ENCODE measurements at regions not wholly inside any gene's neighbourhood (a gene's known extent, or its start where the extent isn't known, plus 50 kb on each side); places are given as distances from the start of the nearest gene placed in this dataset.

DNA sequence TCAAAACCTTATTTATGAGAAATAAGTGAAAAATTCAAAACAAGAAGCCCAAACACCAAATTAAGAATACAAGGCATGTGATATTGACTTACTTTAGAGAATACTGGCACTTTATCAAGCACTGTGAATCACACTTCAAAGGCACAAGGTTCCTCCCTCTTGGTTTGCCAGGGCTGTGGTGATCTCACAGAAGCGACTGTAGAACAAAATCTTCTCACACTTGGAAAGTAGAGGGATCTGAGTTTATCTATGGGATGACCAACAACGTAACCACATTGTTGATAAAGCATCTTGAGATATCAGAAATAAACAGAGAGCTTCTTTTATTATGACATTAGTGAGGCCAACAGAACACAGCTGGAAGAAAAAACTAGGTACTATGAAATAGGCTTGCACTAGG, 295.9 kb downstream of the NFIB start:
- H3K9me3 ChIP-seq (ENCODE audit: insufficient read depth, low read length): no peaks in the 10 kb centered on the region
- H3K4me3 ChIP-seq (ENCODE audit: low read length): no peak overlapping the region
- H2AFZ ChIP-seq (ENCODE audit: low read depth, low read length): no peak overlapping the region
- H4K20me1 ChIP-seq (ENCODE audit: insufficient read depth, low read length): no peaks in the 10 kb centered on the region
- no peak overlapping the region for H3K9ac ChIP-seq (ENCODE audit: low read length)
- H3K27me3 ChIP-seq (ENCODE audit: low read depth, low read length): no peaks in the 10 kb centered on the region
- no peak overlapping the region for H3K27ac ChIP-seq (ENCODE audit: low read length)
- no peaks in the 10 kb centered on the region for H3K79me2 ChIP-seq (ENCODE audit: low read length)
- no peaks in the 10 kb centered on the region for H3K36me3 ChIP-seq (replicated peaks; ENCODE audit: low read depth, low read length)
- no peak overlapping the region for H3K4me2 ChIP-seq (ENCODE audit: low read length)
- TF ChIP-seq, protein P1, sequence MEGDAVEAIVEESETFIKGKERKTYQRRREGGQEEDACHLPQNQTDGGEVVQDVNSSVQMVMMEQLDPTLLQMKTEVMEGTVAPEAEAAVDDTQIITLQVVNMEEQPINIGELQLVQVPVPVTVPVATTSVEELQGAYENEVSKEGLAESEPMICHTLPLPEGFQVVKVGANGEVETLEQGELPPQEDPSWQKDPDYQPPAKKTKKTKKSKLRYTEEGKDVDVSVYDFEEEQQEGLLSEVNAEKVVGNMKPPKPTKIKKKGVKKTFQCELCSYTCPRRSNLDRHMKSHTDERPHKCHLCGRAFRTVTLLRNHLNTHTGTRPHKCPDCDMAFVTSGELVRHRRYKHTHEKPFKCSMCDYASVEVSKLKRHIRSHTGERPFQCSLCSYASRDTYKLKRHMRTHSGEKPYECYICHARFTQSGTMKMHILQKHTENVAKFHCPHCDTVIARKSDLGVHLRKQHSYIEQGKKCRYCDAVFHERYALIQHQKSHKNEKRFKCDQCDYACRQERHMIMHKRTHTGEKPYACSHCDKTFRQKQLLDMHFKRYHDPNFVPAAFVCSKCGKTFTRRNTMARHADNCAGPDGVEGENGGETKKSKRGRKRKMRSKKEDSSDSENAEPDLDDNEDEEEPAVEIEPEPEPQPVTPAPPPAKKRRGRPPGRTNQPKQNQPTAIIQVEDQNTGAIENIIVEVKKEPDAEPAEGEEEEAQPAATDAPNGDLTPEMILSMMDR (IDR thresholded peaks at IDR 0.05; ENCODE audit: low read depth, low read length): no peak
- no peak for TF ChIP-seq EZH2phosphoT487 (IDR thresholded peaks at IDR 0.05; ENCODE audit: low read depth)
- no peaks in the 10 kb centered on the region for H3K4me1 ChIP-seq (ENCODE audit: low read length)

DNA sequence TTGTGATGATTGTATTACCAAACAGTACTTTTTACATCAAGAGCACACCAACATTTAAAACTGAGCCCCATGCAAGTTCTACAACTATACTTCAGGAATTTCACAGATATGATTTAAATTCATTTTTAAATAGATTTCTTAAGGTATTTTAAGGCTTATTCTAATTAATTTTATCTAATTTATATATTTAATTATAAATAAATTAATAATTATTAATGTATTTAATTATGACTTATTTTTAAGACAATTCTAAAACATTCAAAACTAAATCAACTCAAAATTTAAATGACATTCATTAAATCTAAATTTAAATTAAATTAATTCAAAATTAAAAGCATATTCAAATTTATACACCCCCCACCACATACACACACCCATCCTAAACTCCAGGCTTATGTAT, 299.2 kb downstream of the NFIB start:
- Histone ChIP-seq H4K20me1 (ENCODE audit: insufficient read depth, low read length) (no peaks in the 10 kb centered on the region), H3K4me2 (ENCODE audit: low read length) (no peak overlapping the region), H2AFZ (ENCODE audit: low read depth, low read length) (no peak overlapping the region), H3K4me1 (ENCODE audit: low read length) (no peaks in the 10 kb centered on the region), H3K4me3 (ENCODE audit: low read length) (no peak overlapping the region), H3K9ac (ENCODE audit: low read length) (no peak overlapping the region), H3K79me2 (ENCODE audit: low read length) (no peaks in the 10 kb centered on the region), H3K9me3 (ENCODE audit: insufficient read depth, low read length) (no peaks in the 10 kb centered on the region), H3K36me3 (replicated peaks; ENCODE audit: low read depth, low read length) (no peaks in the 10 kb centered on the region), H3K27ac (ENCODE audit: low read length) (no peak overlapping the region), H3K27me3 (ENCODE audit: low read depth, low read length) (no peaks in the 10 kb centered on the region)
- TF ChIP-seq, protein P1 (IDR thresholded peaks at IDR 0.05; ENCODE audit: low read depth, low read length): no peak
- no peak for TF ChIP-seq EZH2phosphoT487 (IDR thresholded peaks at IDR 0.05; ENCODE audit: low read depth)

DNA sequence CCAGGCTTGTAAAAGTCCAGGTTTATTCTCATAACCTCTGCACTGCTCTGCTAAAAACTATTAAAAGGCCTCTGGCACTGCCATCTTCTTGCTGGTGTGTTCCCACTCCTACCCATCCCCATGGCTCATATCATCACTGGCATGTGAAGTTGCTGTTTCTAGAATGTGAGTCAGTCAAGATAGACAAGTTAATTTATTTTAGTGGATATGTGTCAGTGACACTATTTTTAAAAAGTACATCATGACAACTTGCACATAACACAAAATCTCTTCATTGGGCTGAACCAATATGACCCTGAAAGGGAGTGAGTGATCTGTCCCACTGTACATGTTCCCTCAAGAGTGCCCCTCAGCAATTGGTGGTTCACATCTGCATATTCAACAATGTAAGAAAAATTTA, 299.7 kb downstream of the NFIB start:
- Histone ChIP-seq H3K27ac (ENCODE audit: low read length) (no peak overlapping the region), H3K36me3 (replicated peaks; ENCODE audit: low read depth, low read length) (no peaks in the 10 kb centered on the region), H3K4me3 (ENCODE audit: low read length) (no peak overlapping the region), H3K4me1 (ENCODE audit: low read length) (no peaks in the 10 kb centered on the region), H4K20me1 (ENCODE audit: insufficient read depth, low read length) (no peaks in the 10 kb centered on the region), H3K9me3 (ENCODE audit: insufficient read depth, low read length) (no peaks in the 10 kb centered on the region), H3K27me3 (ENCODE audit: low read depth, low read length) (no peaks in the 10 kb centered on the region), H3K9ac (ENCODE audit: low read length) (no peak overlapping the region), H2AFZ (ENCODE audit: low read depth, low read length) (no peak overlapping the region), H3K79me2 (ENCODE audit: low read length) (no peaks in the 10 kb centered on the region), H3K4me2 (ENCODE audit: low read length) (no peak overlapping the region)
- no peak for TF ChIP-seq EZH2phosphoT487 (IDR thresholded peaks at IDR 0.05; ENCODE audit: low read depth)
- TF ChIP-seq, protein P1 (IDR thresholded peaks at IDR 0.05; ENCODE audit: low read depth, low read length): no peak

DNA sequence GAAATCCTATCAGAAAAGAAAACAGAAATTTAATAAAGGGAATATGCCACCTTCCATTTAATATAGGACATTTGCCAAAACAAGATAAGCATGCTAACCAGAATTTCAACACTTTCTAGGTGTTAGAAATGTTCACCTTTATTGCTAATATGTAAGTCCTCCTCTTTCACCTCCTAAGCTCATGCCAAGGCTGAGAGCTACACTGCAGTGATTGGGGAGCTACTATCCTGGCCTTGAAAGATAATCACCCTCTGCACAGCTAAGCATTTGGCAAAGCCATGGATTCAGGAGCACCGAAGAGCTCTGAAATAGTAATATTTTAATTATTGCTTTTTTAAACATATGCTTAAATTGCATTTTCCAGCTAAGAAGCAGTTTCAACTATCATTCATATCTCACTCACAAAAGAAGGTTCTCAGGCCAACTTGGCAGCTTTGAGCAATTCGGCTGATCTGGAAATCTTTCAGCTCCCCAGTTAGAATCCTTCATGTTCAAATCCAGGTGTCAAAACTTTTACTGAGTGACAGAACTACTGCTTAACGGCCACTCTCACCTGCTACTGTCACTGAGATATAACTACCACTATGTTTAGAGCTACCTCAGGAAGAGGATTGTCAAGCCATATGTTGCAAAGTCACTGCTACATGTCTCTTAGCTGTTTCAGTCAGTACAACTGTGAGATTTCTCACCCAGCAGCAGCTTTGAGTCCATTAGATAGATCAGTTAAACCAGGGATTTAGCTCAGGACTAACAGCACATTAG, 302.0 kb downstream of the NFIB start:
- no peak overlapping the region for H2AFZ ChIP-seq (ENCODE audit: low read depth, low read length)
- H3K9me3 ChIP-seq (ENCODE audit: insufficient read depth, low read length): no peaks in the 10 kb centered on the region
- no peaks in the 10 kb centered on the region for H3K36me3 ChIP-seq (replicated peaks; ENCODE audit: low read depth, low read length)
- no peak overlapping the region for H3K4me3 ChIP-seq (ENCODE audit: low read length)
- H3K79me2 ChIP-seq (ENCODE audit: low read length): no peaks in the 10 kb centered on the region
- H4K20me1 ChIP-seq (ENCODE audit: insufficient read depth, low read length): no peaks in the 10 kb centered on the region
- H3K9ac ChIP-seq (ENCODE audit: low read length): no peak overlapping the region
- no peaks in the 10 kb centered on the region for H3K27me3 ChIP-seq (ENCODE audit: low read depth, low read length)
- no peak overlapping the region for H3K27ac ChIP-seq (ENCODE audit: low read length)
- TF ChIP-seq, protein P1 (IDR thresholded peaks at IDR 0.05; ENCODE audit: low read depth, low read length): no peak
- TF ChIP-seq EZH2phosphoT487 (IDR thresholded peaks at IDR 0.05; ENCODE audit: low read depth): no peak
- no peaks in the 10 kb centered on the region for H3K4me1 ChIP-seq (ENCODE audit: low read length)
- no peak overlapping the region for H3K4me2 ChIP-seq (ENCODE audit: low read length)

Measured in OCI-LY3 (cell line).